K562 (cell line): ENCODE measurements at regions not wholly inside any gene's neighbourhood (a gene's known extent, or its start where the extent isn't known, plus 50 kb on each side); places are given as distances from the start of the nearest gene placed in this dataset.

ENCODE experiments used
- ATF6 ChIP-seq: sonication (generic); formaldehyde crosslinking; IDR thresholded peaks from 2 replicates; pipeline ENCODE4 v1.4.0; 2020; ENCODE audit warnings: mild to moderate bottlenecking, missing genetic modification reagents
- CEBPB ChIP-seq: fragments of 450-650 bp; IDR thresholded peaks from 2 replicates; pipeline ENCODE4 v1.6.1; 2016; ENCODE audit warnings: missing genetic modification characterization, missing compliant biosample characterization
- CTCF ChIP-seq, 3 experiments: IDR thresholded peaks in 2 of 3; conservative IDR thresholded peaks in 1 of 3; 2 replicates each; pipeline ENCODE4 v1.5.1; 2011 to 2012; ENCODE audit warnings: low read length in 3 of 3, mild to moderate bottlenecking in 3 of 3, control low read depth in 2 of 3, improper control_type of control experiment in 1 of 3, inconsistent platforms in 1 of 3, low read depth in 1 of 3, mixed read lengths in 1 of 3, moderate library complexity in 1 of 3; ENCODE audit not compliant: insufficient read depth in 2 of 3
- EP300 ChIP-seq: IDR thresholded peaks from 2 replicates; pipeline ENCODE4 v1.6.1; 2012; ENCODE audit warnings: low read length, improper control_type of control experiment
- EZH2 ChIP-seq: IDR thresholded peaks from 2 replicates; pipeline ENCODE4 v1.6.1; 2012; ENCODE audit warnings: low read depth, mild to moderate bottlenecking, inconsistent platforms, low read length, borderline replicate concordance
- HES1 ChIP-seq: fragments of 450-650 bp; IDR thresholded peaks from 2 replicates; pipeline ENCODE4 v1.6.1; 2016; ENCODE audit warnings: low read depth, mild to moderate bottlenecking, moderate library complexity
- JUND ChIP-seq, 2 experiments: IDR thresholded peaks; 2 replicates in 1 of 2; 3 replicates in 1 of 2; pipeline ENCODE4 v1.6.1; 2011; ENCODE audit warnings: borderline replicate concordance in 2 of 2, low read depth in 2 of 2, low read length in 2 of 2, improper control_type of control experiment in 1 of 2, missing biosample characterization in 1 of 2, missing genetic modification characterization in 1 of 2, missing genetic modification reagents in 1 of 2
- YBX1 ChIP-seq: fragments of 450-650 bp; IDR thresholded peaks from 2 replicates; pipeline ENCODE4 v1.7.1; 2016; ENCODE audit warnings: mild to moderate bottlenecking

GRCh38 chr3:187994221-187995042 is 159.5 kb upstream of the LPP start:
- TF ChIP-seq JUND (IDR thresholded peaks at IDR 0.05; ENCODE audit: borderline replicate concordance, low read depth, low read length) (no peak), JUND (tag; IDR thresholded peaks at IDR 0.05; ENCODE audit: borderline replicate concordance, low read depth, low read length) (no peak), YBX1 (no peak), ATF6 (CRISPR knock-in tag) (no peak), CEBPB (tag) (no peak), HES1 (no peak), CTCF (IDR thresholded peaks at IDR 0.05 in 2 of 3, conservative IDR thresholded peaks at IDR 0.05 in 1 of 3; ENCODE audit: insufficient read depth in 2 of 3, low read depth in 1 of 3, low read length in 3 of 3) (no peak), EP300 (no peak), EZH2 (no peak)
